GM18951 (cell line): ENCODE measurements at regions not wholly inside any gene's neighbourhood (a gene's known extent, or its start where the extent isn't known, plus 50 kb on each side); places are given as distances from the start of the nearest gene placed in this dataset.

Experiments
- POLR2A ChIP-seq: IDR thresholded peaks from 4 replicates; pipeline ENCODE4 v1.6.1; 2011; ENCODE audit warnings: mild to moderate bottlenecking; ENCODE audit not compliant: insufficient read length, insufficient read depth; ENCODE audit errors: extremely low read depth
- in situ Hi-C: fragments of 300-500 bp; cut with MboI; formaldehyde crosslinking; loops from one replicate; pipeline ENCODE4 v1.12.0; 2022; ENCODE audit warnings: low sequenced_read_pairs, mixed read lengths, inconsistent platforms; ENCODE audit not compliant: unreplicated experiment

GRCh38 chr11:31902706-31903105, 91.6 kb upstream of the PAX6 start:
- in situ Hi-C loops = no loop called here
- no peak for TF ChIP-seq POLR2A

- no peak for TF ChIP-seq POLR2A
- in situ Hi-C loops = no loop called here
Measured at GRCh38 chr11:31895926-31896325, 84.8 kb upstream of the PAX6 start.

GRCh38 chr11:31887180-31887579, 76.1 kb upstream of the PAX6 start:
- in situ Hi-C loops = no loop called here
- TF ChIP-seq POLR2A = no peak

- in situ Hi-C loops = no loop called here
- TF ChIP-seq POLR2A = no peak
Measured at GRCh38 chr11:31884080-31884479, 73.0 kb upstream of the PAX6 start.

GRCh38 chr11:31883435-31883834, 72.3 kb upstream of the PAX6 start:
- in situ Hi-C loops = no loop called here
- no peak for TF ChIP-seq POLR2A

- in situ Hi-C loops = no loop called here
- no peak for TF ChIP-seq POLR2A
Measured at GRCh38 chr11:31882951-31883392, 71.8 kb upstream of the PAX6 start.

GRCh38 chr11:31881825-31882224, 70.7 kb upstream of the PAX6 start:
- TF ChIP-seq POLR2A = no peak
- in situ Hi-C loops = no loop called here

GRCh38 chr11:31879681-31880080, 68.6 kb upstream of the PAX6 start:
- TF ChIP-seq POLR2A = no peak
- in situ Hi-C loops = no loop called here

GRCh38 chr11:31877863-31878262, 66.7 kb upstream of the PAX6 start:
- TF ChIP-seq POLR2A = no peak
- in situ Hi-C loops = no loop called here

- TF ChIP-seq POLR2A = no peak
- in situ Hi-C loops = no loop called here
Measured at GRCh38 chr11:31877083-31877482, 66.0 kb upstream of the PAX6 start.

- TF ChIP-seq POLR2A = no peak
- in situ Hi-C loops = no loop called here
Measured at GRCh38 chr11:31875866-31876560, 64.9 kb upstream of the PAX6 start.

- in situ Hi-C loops = loop anchor here (25.0 kb wide), 1 partner anchor 387 kb away; no protein-coding TSS in a partner anchor
- TF ChIP-seq POLR2A = no peak
Measured at GRCh38 chr11:31874631-31875191, 63.6 kb upstream of the PAX6 start.

GRCh38 chr11:31873124-31873523, 62.0 kb upstream of the PAX6 start:
- in situ Hi-C loops = loop anchor here (25.0 kb wide), 1 partner anchor 386 kb away; no protein-coding TSS in a partner anchor
- TF ChIP-seq POLR2A = no peak

- in situ Hi-C loops = loop anchor here (25.0 kb wide), 1 partner anchor 385 kb away; no protein-coding TSS in a partner anchor
- TF ChIP-seq POLR2A = no peak
Measured at GRCh38 chr11:31872076-31872443, 60.9 kb upstream of the PAX6 start.
